CD4-positive, alpha-beta T cell treated with Interleukin-17A for 1 hour (primary cell): ENCODE measurements at regions not wholly inside any gene's neighbourhood (a gene's known extent, or its start where the extent isn't known, plus 50 kb on each side); places are given as distances from the start of the nearest gene placed in this dataset.
A peak's percentile ranks its signal among the peaks of the same experiment; 100 is the strongest.

Source experiments
- DNase-seq: peaks from one replicate; pipeline ENCODE4 v3.0.0-alpha.2; 2020

DNA sequence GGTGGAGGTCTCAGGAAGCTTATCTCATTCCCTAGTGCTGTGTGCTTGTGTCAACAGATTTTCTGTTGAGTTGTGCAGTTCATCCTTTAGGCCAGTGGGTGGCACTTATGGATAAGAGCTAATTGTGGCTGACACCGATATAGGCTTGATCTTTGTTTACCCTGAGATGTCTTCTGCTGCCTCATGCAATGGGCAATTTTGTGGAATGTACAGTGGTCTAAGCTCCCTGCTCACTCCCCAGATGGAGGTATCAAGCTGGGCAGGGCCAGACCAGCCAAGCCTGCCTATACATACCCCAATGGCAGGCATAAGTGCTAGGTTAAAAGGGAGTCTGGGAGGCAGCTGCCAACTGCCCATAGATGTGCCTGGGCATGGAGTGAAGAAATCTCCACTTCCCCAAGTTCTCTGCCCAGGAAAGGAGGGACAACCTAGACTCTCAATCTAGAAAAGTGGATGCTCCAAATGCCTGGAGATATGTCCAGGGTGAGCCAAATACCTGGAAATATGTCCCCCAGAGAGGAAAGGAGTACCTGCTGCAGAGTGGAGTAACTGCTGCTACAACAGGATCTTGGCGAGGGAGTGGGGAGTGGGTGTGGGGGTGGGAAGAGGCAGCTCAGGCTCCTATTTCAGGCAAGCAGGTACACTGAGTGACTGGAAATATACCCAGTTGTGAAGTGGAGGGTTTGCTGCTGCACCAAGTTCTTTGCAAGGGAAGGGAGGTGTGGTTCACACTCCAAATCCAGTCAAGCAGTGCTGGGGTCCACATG lies 53.2 kb upstream of the ARG1 start:
- peak; percentile 68 for DNase-seq
